HCT116 (cell line): ENCODE measurements at regions not wholly inside any gene's neighbourhood (a gene's known extent, or its start where the extent isn't known, plus 50 kb on each side); places are given as distances from the start of the nearest gene placed in this dataset.

Experiments
- ATAC-seq: fragments of 200-7000 bp; cut with Tn5 transposase; 2 replicates; pipeline ENCODE4 v1.9.1; 2020; ENCODE audit warnings: mild to moderate bottlenecking, moderate library complexity
- BruUV-seq: library from RNA; stranded (reverse); fragments of 400-500 nt; replicated peaks from 2 replicates; lab custom pipeline; 2021; lab: Mats Ljungman, UMichigan
- CTCF ChIA-PET: fragments of 300-600 bp; sonication (Branson Sonifier 250); formaldehyde crosslinking; loops from one replicate; lab custom pipeline; 2021; ENCODE audit warnings: antibody characterized with exemption; lab: Charles Lee
- POLR2A ChIA-PET: fragments of 300-600, 350-600 bp; sonication (Branson Sonifier 250); formaldehyde crosslinking; loops from one replicate; lab custom pipeline; 2021; ENCODE audit warnings: antibody characterized with exemption; lab: Charles Lee
- RAD21 ChIA-PET, 2 experiments: fragments of 300-600 bp; sonication (Branson Sonifier 250); formaldehyde crosslinking; loops; one replicate each; lab custom pipeline; 2023; ENCODE audit warnings: low total read pairs in 2 of 2; ENCODE audit not compliant: uncharacterized antibody in 2 of 2, unreplicated experiment in 2 of 2, low non-redundant PET in 1 of 2; lab: Charles Lee
- DNase-seq: peaks from one replicate; pipeline ENCODE4 v3.0.0-alpha.2; 2010; ENCODE audit warnings: low read depth, low spot score
- H2AFZ ChIP-seq: fragments of 200-600 bp; shearing (Covaris generic), sonication (generic); 2 replicates; pipeline ENCODE4 v1.6.1; 2017; ENCODE audit warnings: low read depth, mixed run types, mixed read lengths, antibody characterized with exemption, low read length; ENCODE audit not compliant: poor library complexity, severe bottlenecking
- H3K27ac ChIP-seq: 2 replicates; pipeline ENCODE4 v1.5.1; 2012; ENCODE audit warnings: low read depth, low read length
- H3K27me3 ChIP-seq: fragments of 200-600 bp; sonication (generic); 2 replicates; pipeline ENCODE4 v1.6.1; 2016; ENCODE audit warnings: mixed run types, low read length, mixed read lengths; ENCODE audit not compliant: insufficient read depth
- H3K36me3 ChIP-seq, 2 experiments: fragments of 200-500 bp in 1 of 2; fragments of 200-600 bp in 1 of 2; sonication (Bioruptor generic) in 1 of 2; sonication (generic) in 1 of 2; 2 replicates each; pipeline versions ENCODE4 v1.5.1 to v1.6.1; 2014 to 2016; ENCODE audit warnings: low read length in 2 of 2, inconsistent platforms in 1 of 2, mixed read lengths in 1 of 2, mixed run types in 1 of 2; ENCODE audit not compliant: insufficient read depth in 2 of 2, control insufficient read depth in 1 of 2
- H3K4me1 ChIP-seq, 2 experiments: fragments of 200-600 bp in 1 of 2; sonication (generic) in 1 of 2; 2 replicates each; pipeline versions ENCODE4 v1.5.1 to v1.6.1; 2012 to 2017; ENCODE audit warnings: low read length in 2 of 2, inconsistent platforms in 1 of 2, mild to moderate bottlenecking in 1 of 2, mixed read lengths in 1 of 2, mixed run types in 1 of 2, moderate library complexity in 1 of 2; ENCODE audit not compliant: insufficient read depth in 2 of 2, control insufficient read depth in 1 of 2
- H3K4me2 ChIP-seq: fragments of 200-600 bp; sonication (generic); 2 replicates; pipeline ENCODE4 v1.6.1; 2017; ENCODE audit warnings: mixed run types, low read length, mixed read lengths
- H3K4me3 ChIP-seq, 2 experiments: fragments of 200-600 bp in 1 of 2; sonication (generic) in 1 of 2; replicated peaks in 1 of 2; 2 replicates each; pipeline ENCODE4 v1.5.1; 2011 to 2016; ENCODE audit warnings: low read length in 2 of 2, control low read depth in 1 of 2, low read depth in 1 of 2, mild to moderate bottlenecking in 1 of 2, mixed read lengths in 1 of 2, mixed run types in 1 of 2
- H3K79me2 ChIP-seq: fragments of 200-600 bp; sonication (generic); 2 replicates; pipeline ENCODE4 v1.6.1; 2017; ENCODE audit warnings: mild to moderate bottlenecking, mixed run types, low read length, moderate library complexity, mixed read lengths; ENCODE audit not compliant: insufficient read depth
- H3K9ac ChIP-seq: fragments of 200-600 bp; sonication (generic); 2 replicates; pipeline ENCODE4 v1.6.1; 2016; ENCODE audit warnings: low read length, mixed read lengths
- H3K9me2 ChIP-seq: fragments of 200-600 bp; sonication (generic), shearing (Covaris generic); 2 replicates; pipeline ENCODE4 v1.6.1; 2017; ENCODE audit warnings: mixed run types, mild to moderate bottlenecking, moderate library complexity; ENCODE audit not compliant: insufficient read depth
- H3K9me3 ChIP-seq, 2 experiments: fragments of 200-500 bp in 1 of 2; fragments of 200-600 bp in 1 of 2; sonication (Bioruptor generic) in 1 of 2; sonication (generic) in 1 of 2; 2 replicates each; pipeline ENCODE4 v1.6.1; 2014 to 2017; ENCODE audit warnings: low read length in 2 of 2, mixed read lengths in 2 of 2, inconsistent platforms in 1 of 2, low read depth in 1 of 2, mild to moderate bottlenecking in 1 of 2, mixed run types in 1 of 2, moderate library complexity in 1 of 2; ENCODE audit not compliant: control insufficient read depth in 1 of 2, insufficient read depth in 1 of 2
- H4K20me1 ChIP-seq: fragments of 200-600 bp; sonication (generic), shearing (Covaris generic); 2 replicates; pipeline ENCODE4 v1.6.1; 2017; ENCODE audit warnings: mixed run types, mild to moderate bottlenecking, moderate library complexity; ENCODE audit not compliant: insufficient read depth
- CEBPB ChIP-seq: IDR thresholded peaks from 2 replicates; pipeline ENCODE4 v1.6.1; 2012; ENCODE audit warnings: low read depth
- ELF1 ChIP-seq: IDR thresholded peaks from 2 replicates; pipeline ENCODE4 v1.6.1; 2012; ENCODE audit warnings: low read depth, borderline replicate concordance
- EZH2 ChIP-seq: fragments of 200-600 bp; sonication (generic); IDR thresholded peaks from 2 replicates; pipeline ENCODE4 v1.6.1; 2017; ENCODE audit warnings: antibody characterized with exemption, mixed run types
- EZH2phosphoT487 ChIP-seq: fragments of 200-600 bp; IDR thresholded peaks from 2 replicates; pipeline ENCODE4 v1.6.1; 2018; ENCODE audit warnings: antibody characterized with exemption, borderline replicate concordance
- FOSL1 ChIP-seq: IDR thresholded peaks from 2 replicates; pipeline ENCODE4 v1.6.1; 2012; ENCODE audit warnings: low read depth
- JUND ChIP-seq: IDR thresholded peaks from 2 replicates; pipeline ENCODE4 v1.6.1; 2012
- POLR2A ChIP-seq: IDR thresholded peaks from 2 replicates; pipeline ENCODE4 v1.7.0; 2011; ENCODE audit warnings: borderline replicate concordance; ENCODE audit not compliant: insufficient read depth, insufficient read length; ENCODE audit errors: extremely low read depth
- POLR2AphosphoS5 ChIP-seq: IDR thresholded peaks from 2 replicates; pipeline ENCODE4 v1.6.1; 2011; ENCODE audit warnings: mild to moderate bottlenecking, low read depth, low read length, moderate library complexity
- RAD21 ChIP-seq: IDR thresholded peaks from 2 replicates; pipeline ENCODE4 v1.6.1; 2012; ENCODE audit warnings: low read depth, mild to moderate bottlenecking
- SIN3A ChIP-seq: IDR thresholded peaks from 2 replicates; pipeline ENCODE4 v1.6.1; 2012; ENCODE audit warnings: low read depth
- SRF ChIP-seq: IDR thresholded peaks from 2 replicates; pipeline ENCODE4 v1.6.1; 2012; ENCODE audit warnings: low read depth
- TCF7L2 ChIP-seq: IDR thresholded peaks from 2 replicates; pipeline ENCODE4 v1.7.0; 2011; ENCODE audit warnings: borderline replicate concordance, inconsistent platforms; ENCODE audit not compliant: insufficient read depth, insufficient read length; ENCODE audit errors: extremely low read depth
- YY1 ChIP-seq: IDR thresholded peaks from 2 replicates; pipeline ENCODE4 v1.6.1; 2011; ENCODE audit warnings: low read length, low read depth, moderate library complexity, mild to moderate bottlenecking; ENCODE audit not compliant: insufficient replicate concordance; ENCODE audit errors: extremely low read depth
- intact Hi-C: fragments of 100-400 bp; cut with micrococcal nuclease; formaldehyde crosslinking; loops from 2 replicates; pipeline ENCODE4 v1.10.0; 2022
- TF ChIP-seq, protein P1 (sequence below): IDR thresholded peaks from 2 replicates; pipeline ENCODE4 v1.6.1; 2012
- TF ChIP-seq, protein P2 (sequence below): IDR thresholded peaks from 2 replicates; pipeline ENCODE4 v1.6.1; 2012; ENCODE audit warnings: low read depth
- TF ChIP-seq, protein P3 (sequence below), 3 experiments: fragments of 200-600 bp in 1 of 3; sonication (generic) in 1 of 3; IDR thresholded peaks in 2 of 3; conservative IDR thresholded peaks in 1 of 3; 2 replicates each; pipeline ENCODE4 v1.5.1; 2012 to 2017; ENCODE audit warnings: low read depth in 2 of 3, low read length in 2 of 3, antibody characterized with exemption in 1 of 3, borderline replicate concordance in 1 of 3, control low read depth in 1 of 3, mild to moderate bottlenecking in 1 of 3, mixed read lengths in 1 of 3, mixed run types in 1 of 3, moderate library complexity in 1 of 3; ENCODE audit not compliant: insufficient read depth in 1 of 3
- TF ChIP-seq, protein P4 (sequence below): IDR thresholded peaks from 2 replicates; pipeline ENCODE4 v1.6.1; 2012

DNA sequence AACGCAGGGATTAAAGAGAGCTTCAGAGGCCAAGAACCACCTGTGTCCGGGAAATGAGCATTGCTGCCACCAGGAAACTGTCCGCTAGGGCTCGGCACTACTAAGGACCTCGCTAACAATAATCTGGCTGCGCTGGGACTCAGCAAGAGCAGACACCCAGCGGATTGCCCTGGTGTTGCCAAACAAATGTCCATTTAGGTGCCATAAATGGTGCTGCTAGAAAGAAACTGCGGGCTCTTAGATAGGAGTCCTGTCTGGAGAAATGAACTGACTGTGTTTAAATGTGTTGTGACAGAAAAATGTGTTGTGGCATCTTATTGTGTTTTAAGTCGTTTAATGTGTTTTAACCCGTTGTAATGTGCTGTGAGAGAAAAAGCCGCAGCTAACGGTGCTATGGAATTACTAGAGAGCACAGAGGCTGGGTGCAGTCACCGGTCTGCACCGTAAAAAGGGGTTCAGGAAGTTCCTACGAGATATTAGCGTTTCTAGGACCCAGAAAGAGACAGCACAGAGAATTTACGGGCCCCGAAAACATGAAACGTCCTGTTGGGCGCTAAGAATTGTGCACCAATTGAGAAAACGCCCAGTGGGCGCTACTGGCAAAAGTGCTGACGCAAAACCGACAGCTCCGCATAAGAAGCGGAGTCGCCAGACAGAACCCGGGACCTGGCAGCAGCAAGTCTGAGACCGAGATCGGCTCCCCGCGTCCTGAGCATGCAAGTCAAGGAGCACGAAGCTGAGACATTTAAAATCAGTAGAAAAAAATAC is 90.6 kb downstream of the ANXA2R start:
- H3K9ac ChIP-seq = peak overlapping the region; percentile 28; the same call in 1 of the 2 replicates
- DNase-seq = no peak
- no peaks in the 10 kb centered on the region for H3K9me2 ChIP-seq

More for the DNA sequence above, 90.6 kb downstream of the ANXA2R start:
- intact Hi-C loops = no loop called here
- H3K4me1 ChIP-seq = peaks cover 16 to 34% of the 10 kb centered on the region in 2 experiments
- RAD21 ChIA-PET = no interaction called here
- TF ChIP-seq RAD21 (no peak), POLR2AphosphoS5 (no peak), JUND (no peak), FOSL1 (no peak), EZH2phosphoT487 (no peak), SIN3A (no peak), CEBPB (no peak), TCF7L2 (no peak), SRF (no peak), ELF1 (no peak), POLR2A (no peak), YY1 (no peak), EZH2 (no peak)
- TF ChIP-seq, protein P1, sequence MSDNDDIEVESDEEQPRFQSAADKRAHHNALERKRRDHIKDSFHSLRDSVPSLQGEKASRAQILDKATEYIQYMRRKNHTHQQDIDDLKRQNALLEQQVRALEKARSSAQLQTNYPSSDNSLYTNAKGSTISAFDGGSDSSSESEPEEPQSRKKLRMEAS = no peak
- TF ChIP-seq, protein P2, sequence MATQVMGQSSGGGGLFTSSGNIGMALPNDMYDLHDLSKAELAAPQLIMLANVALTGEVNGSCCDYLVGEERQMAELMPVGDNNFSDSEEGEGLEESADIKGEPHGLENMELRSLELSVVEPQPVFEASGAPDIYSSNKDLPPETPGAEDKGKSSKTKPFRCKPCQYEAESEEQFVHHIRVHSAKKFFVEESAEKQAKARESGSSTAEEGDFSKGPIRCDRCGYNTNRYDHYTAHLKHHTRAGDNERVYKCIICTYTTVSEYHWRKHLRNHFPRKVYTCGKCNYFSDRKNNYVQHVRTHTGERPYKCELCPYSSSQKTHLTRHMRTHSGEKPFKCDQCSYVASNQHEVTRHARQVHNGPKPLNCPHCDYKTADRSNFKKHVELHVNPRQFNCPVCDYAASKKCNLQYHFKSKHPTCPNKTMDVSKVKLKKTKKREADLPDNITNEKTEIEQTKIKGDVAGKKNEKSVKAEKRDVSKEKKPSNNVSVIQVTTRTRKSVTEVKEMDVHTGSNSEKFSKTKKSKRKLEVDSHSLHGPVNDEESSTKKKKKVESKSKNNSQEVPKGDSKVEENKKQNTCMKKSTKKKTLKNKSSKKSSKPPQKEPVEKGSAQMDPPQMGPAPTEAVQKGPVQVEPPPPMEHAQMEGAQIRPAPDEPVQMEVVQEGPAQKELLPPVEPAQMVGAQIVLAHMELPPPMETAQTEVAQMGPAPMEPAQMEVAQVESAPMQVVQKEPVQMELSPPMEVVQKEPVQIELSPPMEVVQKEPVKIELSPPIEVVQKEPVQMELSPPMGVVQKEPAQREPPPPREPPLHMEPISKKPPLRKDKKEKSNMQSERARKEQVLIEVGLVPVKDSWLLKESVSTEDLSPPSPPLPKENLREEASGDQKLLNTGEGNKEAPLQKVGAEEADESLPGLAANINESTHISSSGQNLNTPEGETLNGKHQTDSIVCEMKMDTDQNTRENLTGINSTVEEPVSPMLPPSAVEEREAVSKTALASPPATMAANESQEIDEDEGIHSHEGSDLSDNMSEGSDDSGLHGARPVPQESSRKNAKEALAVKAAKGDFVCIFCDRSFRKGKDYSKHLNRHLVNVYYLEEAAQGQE = no peak
- TF ChIP-seq, protein P3, sequence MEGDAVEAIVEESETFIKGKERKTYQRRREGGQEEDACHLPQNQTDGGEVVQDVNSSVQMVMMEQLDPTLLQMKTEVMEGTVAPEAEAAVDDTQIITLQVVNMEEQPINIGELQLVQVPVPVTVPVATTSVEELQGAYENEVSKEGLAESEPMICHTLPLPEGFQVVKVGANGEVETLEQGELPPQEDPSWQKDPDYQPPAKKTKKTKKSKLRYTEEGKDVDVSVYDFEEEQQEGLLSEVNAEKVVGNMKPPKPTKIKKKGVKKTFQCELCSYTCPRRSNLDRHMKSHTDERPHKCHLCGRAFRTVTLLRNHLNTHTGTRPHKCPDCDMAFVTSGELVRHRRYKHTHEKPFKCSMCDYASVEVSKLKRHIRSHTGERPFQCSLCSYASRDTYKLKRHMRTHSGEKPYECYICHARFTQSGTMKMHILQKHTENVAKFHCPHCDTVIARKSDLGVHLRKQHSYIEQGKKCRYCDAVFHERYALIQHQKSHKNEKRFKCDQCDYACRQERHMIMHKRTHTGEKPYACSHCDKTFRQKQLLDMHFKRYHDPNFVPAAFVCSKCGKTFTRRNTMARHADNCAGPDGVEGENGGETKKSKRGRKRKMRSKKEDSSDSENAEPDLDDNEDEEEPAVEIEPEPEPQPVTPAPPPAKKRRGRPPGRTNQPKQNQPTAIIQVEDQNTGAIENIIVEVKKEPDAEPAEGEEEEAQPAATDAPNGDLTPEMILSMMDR (IDR thresholded peaks at IDR 0.05 in 2 of 3, conservative IDR thresholded peaks at IDR 0.05 in 1 of 3; ENCODE audit: borderline replicate concordance in 1 of 3, insufficient read depth in 1 of 3, low read depth in 2 of 3, low read length in 2 of 3) = no peak
- TF ChIP-seq, protein P4, sequence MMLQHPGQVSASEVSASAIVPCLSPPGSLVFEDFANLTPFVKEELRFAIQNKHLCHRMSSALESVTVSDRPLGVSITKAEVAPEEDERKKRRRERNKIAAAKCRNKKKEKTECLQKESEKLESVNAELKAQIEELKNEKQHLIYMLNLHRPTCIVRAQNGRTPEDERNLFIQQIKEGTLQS = no peak
- POLR2A ChIA-PET = interaction anchor here (1.5 kb wide), 1 partner anchor 10 kb away, joined by 3 read pairs; no protein-coding TSS in a partner anchor
- ATAC-seq = no peak
- peak overlapping the region in 1 of 2 experiments; percentile 43; a peak in 2 of 4 replicates for H3K4me3 ChIP-seq
- H3K79me2 ChIP-seq = no peaks in the 10 kb centered on the region
- H4K20me1 ChIP-seq = no peaks in the 10 kb centered on the region
- no TSS peak for BruUV-seq
- no peak overlapping the region for H2AFZ ChIP-seq
- H3K4me2 ChIP-seq = peak overlapping the region; percentile 71
- H3K9me3 ChIP-seq = peaks cover 6 to 27% of the 10 kb centered on the region in 2 experiments; a peak in 2 of 4 replicates
- no peaks in the 10 kb centered on the region; a peak in 1 of 4 replicates for H3K36me3 ChIP-seq
- H3K27ac ChIP-seq = peak overlapping the region; percentile 93
- CTCF ChIA-PET = no interaction called here
- no peaks in the 10 kb centered on the region for H3K27me3 ChIP-seq
